ENCODE measurements at regions not wholly inside any gene's neighbourhood (a gene's known extent, or its start where the extent isn't known, plus 50 kb on each side); places are given as distances from the start of the nearest gene placed in this dataset.

GRCh38 chr9:1434811-1435210 lies 384.7 kb downstream of the DMRT2 start:
- Histone ChIP-seq H3K27ac (no peak overlapping the region), H3K36me3 (no peaks in the 10 kb centered on the region), H3K9me3 (no peaks in the 10 kb centered on the region), H3K4me1 (no peaks in the 10 kb centered on the region), H3K4me3 (no peak overlapping the region), H3K27me3 (no peaks in the 10 kb centered on the region)
- TF ChIP-seq CTCF (IDR thresholded peaks at IDR 0.05) (no peak), POLR2A (IDR thresholded peaks at IDR 0.05) (no peak)
- no peak for DNase-seq

- TF ChIP-seq CTCF (IDR thresholded peaks at IDR 0.05) (no peak), POLR2A (IDR thresholded peaks at IDR 0.05) (no peak)
- Histone ChIP-seq H3K27me3 (no peaks in the 10 kb centered on the region), H3K4me3 (no peak overlapping the region), H3K27ac (no peak overlapping the region), H3K36me3 (no peaks in the 10 kb centered on the region), H3K4me1 (no peaks in the 10 kb centered on the region), H3K9me3 (no peaks in the 10 kb centered on the region)
- DNase-seq = no peak
These were observed 390.1 kb downstream of the DMRT2 start for GRCh38 chr9:1440256-1440655.

GRCh38 chr9:1442105-1442504 lies 391.9 kb downstream of the DMRT2 start:
- H3K27me3 ChIP-seq = no peaks in the 10 kb centered on the region
- no peaks in the 10 kb centered on the region for H3K36me3 ChIP-seq
- H3K4me3 ChIP-seq = no peak overlapping the region
- no peaks in the 10 kb centered on the region for H3K4me1 ChIP-seq
- no peak overlapping the region for H3K27ac ChIP-seq
- no peaks in the 10 kb centered on the region for H3K9me3 ChIP-seq
- TF ChIP-seq CTCF (IDR thresholded peaks at IDR 0.05) (no peak), POLR2A (IDR thresholded peaks at IDR 0.05) (no peak)
- no peak for DNase-seq

DNA sequence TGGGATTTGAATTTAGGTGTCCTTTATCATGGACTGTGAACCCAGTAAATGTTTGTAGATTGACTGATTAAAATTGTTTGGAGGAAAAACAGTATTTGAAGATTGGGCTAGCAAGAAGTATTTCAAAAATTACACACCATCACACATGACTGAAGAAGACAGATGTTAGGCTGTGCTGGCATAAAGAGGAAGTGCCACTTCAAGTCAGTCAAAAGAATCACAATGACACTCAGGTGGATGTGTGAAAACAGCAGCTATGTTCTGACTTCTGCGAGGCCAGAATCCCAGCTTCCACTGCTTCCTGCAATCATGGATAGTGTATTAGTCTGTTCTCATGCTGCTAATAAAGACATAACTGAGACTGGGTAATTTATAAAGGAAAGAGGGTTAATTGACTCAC lies 393.3 kb downstream of the DMRT2 start:
- H3K4me3 ChIP-seq = no peak overlapping the region
- no peaks in the 10 kb centered on the region for H3K27me3 ChIP-seq
- H3K36me3 ChIP-seq = no peaks in the 10 kb centered on the region
- no peak overlapping the region for H3K27ac ChIP-seq
- no peaks in the 10 kb centered on the region for H3K4me1 ChIP-seq
- no peak for DNase-seq
- H3K9me3 ChIP-seq = no peaks in the 10 kb centered on the region
- TF ChIP-seq CTCF (IDR thresholded peaks at IDR 0.05) (no peak), POLR2A (IDR thresholded peaks at IDR 0.05) (no peak)

DNA sequence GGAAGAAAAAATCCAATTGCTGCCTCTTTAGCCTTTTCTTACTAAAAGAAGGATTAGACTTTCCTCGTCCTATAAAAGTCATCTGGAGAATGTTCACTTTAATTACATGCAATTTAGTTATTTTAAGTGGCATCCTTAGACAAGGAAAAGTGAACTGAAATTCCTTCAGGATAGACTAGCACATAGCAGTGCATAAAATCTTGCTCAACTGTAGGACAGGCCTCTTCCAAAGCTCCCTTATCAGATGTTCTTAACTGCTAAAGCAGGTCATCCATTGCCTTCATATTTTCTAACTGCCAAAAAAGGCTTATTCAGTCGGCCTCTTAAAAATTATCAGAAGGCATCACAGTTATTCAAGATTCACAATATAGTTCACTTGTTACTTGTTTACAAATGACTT lies 396.5 kb downstream of the DMRT2 start:
- Histone ChIP-seq H3K9me3 (no peaks in the 10 kb centered on the region), H3K27ac (no peak overlapping the region), H3K36me3 (no peaks in the 10 kb centered on the region), H3K4me1 (no peaks in the 10 kb centered on the region), H3K4me3 (no peak overlapping the region), H3K27me3 (no peaks in the 10 kb centered on the region)
- no peak for DNase-seq
- TF ChIP-seq POLR2A (IDR thresholded peaks at IDR 0.05) (no peak), CTCF (IDR thresholded peaks at IDR 0.05) (no peak)

- TF ChIP-seq POLR2A (IDR thresholded peaks at IDR 0.05) (no peak), CTCF (IDR thresholded peaks at IDR 0.05) (no peak)
- DNase-seq = no peak
- H3K36me3 ChIP-seq = no peaks in the 10 kb centered on the region
- H3K27me3 ChIP-seq = no peaks in the 10 kb centered on the region
- H3K4me3 ChIP-seq = no peak overlapping the region
- H3K4me1 ChIP-seq = no peaks in the 10 kb centered on the region
- no peaks in the 10 kb centered on the region for H3K9me3 ChIP-seq
- H3K27ac ChIP-seq = no peak overlapping the region
These were observed 403.5 kb downstream of the DMRT2 start for GRCh38 chr9:1453636-1454035.

Measured in Peyer's patch (tissue), 4 donors.